ENCODE measurements at regions not wholly inside any gene's neighbourhood (a gene's known extent, or its start where the extent isn't known, plus 50 kb on each side); places are given as distances from the start of the nearest gene placed in this dataset.

- no peak overlapping the region for H3K27ac ChIP-seq (replicated peaks)
- DNase-seq (ENCODE audit: low read depth in 1 of 2, low spot score in 1 of 2): no peak
- no peak overlapping the region for H3K4me3 ChIP-seq (replicated peaks; ENCODE audit: insufficient read depth, low read length)
- no peak for TF ChIP-seq POLR2AphosphoS5 (IDR thresholded peaks at IDR 0.05; ENCODE audit: low read depth)
- TF ChIP-seq CTCF (IDR thresholded peaks at IDR 0.05; ENCODE audit: insufficient read depth, low read length): no peak
- no peak for TF ChIP-seq REST (IDR thresholded peaks at IDR 0.05; ENCODE audit: insufficient replicate concordance, low read depth)
- no peak for TF ChIP-seq SPI1 (IDR thresholded peaks at IDR 0.05; ENCODE audit: borderline replicate concordance, low read depth)
- TF ChIP-seq GABPA (IDR thresholded peaks at IDR 0.05; ENCODE audit: low read depth): no peak
- H3K27me3 ChIP-seq (ENCODE audit: insufficient read depth, poor library complexity, severe bottlenecking): no peaks in the 10 kb centered on the region
Observed at GRCh38 chr2:107187870-107188269, 301.9 kb upstream of the ST6GAL2 start.

- TF ChIP-seq GABPA (IDR thresholded peaks at IDR 0.05; ENCODE audit: low read depth) (no peak), REST (IDR thresholded peaks at IDR 0.05; ENCODE audit: insufficient replicate concordance, low read depth) (no peak), CTCF (IDR thresholded peaks at IDR 0.05; ENCODE audit: insufficient read depth, low read length) (no peak), POLR2AphosphoS5 (IDR thresholded peaks at IDR 0.05; ENCODE audit: low read depth) (no peak), SPI1 (IDR thresholded peaks at IDR 0.05; ENCODE audit: borderline replicate concordance, low read depth) (no peak)
- H3K27ac ChIP-seq (replicated peaks): no peak overlapping the region
- no peak for DNase-seq (ENCODE audit: low read depth in 1 of 2, low spot score in 1 of 2)
- H3K4me3 ChIP-seq (replicated peaks; ENCODE audit: insufficient read depth, low read length): no peak overlapping the region
- H3K27me3 ChIP-seq (ENCODE audit: insufficient read depth, poor library complexity, severe bottlenecking): no peaks in the 10 kb centered on the region
Observed at GRCh38 chr2:107195631-107196030, 309.7 kb upstream of the ST6GAL2 start.

- DNase-seq (ENCODE audit: low read depth in 1 of 2, low spot score in 1 of 2): no peak
- no peak overlapping the region for H3K4me3 ChIP-seq (replicated peaks; ENCODE audit: insufficient read depth, low read length)
- no peak overlapping the region for H3K27ac ChIP-seq (replicated peaks)
- TF ChIP-seq GABPA (IDR thresholded peaks at IDR 0.05; ENCODE audit: low read depth) (no peak), CTCF (IDR thresholded peaks at IDR 0.05; ENCODE audit: insufficient read depth, low read length) (no peak), POLR2AphosphoS5 (IDR thresholded peaks at IDR 0.05; ENCODE audit: low read depth) (no peak), REST (IDR thresholded peaks at IDR 0.05; ENCODE audit: insufficient replicate concordance, low read depth) (no peak), SPI1 (IDR thresholded peaks at IDR 0.05; ENCODE audit: borderline replicate concordance, low read depth) (no peak)
- H3K27me3 ChIP-seq (ENCODE audit: insufficient read depth, poor library complexity, severe bottlenecking): no peaks in the 10 kb centered on the region
Observed at GRCh38 chr2:107197594-107198294, 311.8 kb upstream of the ST6GAL2 start.

All from HL-60 (cell line).